MM.1S (cell line): ENCODE measurements at regions not wholly inside any gene's neighbourhood (a gene's known extent, or its start where the extent isn't known, plus 50 kb on each side); places are given as distances from the start of the nearest gene placed in this dataset.

Source experiments
- EZH2 ChIP-seq: fragments of 300-600 bp; sonication (generic); optimal IDR thresholded peaks from 2 replicates; pipeline ENCODE3; 2017; ENCODE audit warnings: low read depth, mild to moderate bottlenecking, antibody characterized with exemption, low read length, mixed read lengths
- EZH2phosphoT487 ChIP-seq: fragments of 300-600 bp; sonication (generic); IDR thresholded peaks from 2 replicates; pipeline ENCODE4 v1.6.1; 2018; ENCODE audit warnings: antibody characterized with exemption, low read length
- TF ChIP-seq, protein P1 (sequence below): fragments of 300-600 bp; sonication (generic); IDR thresholded peaks from 2 replicates; pipeline ENCODE4 v1.5.1; 2016; ENCODE audit warnings: antibody characterized with exemption, low read length, mixed read lengths

- TF ChIP-seq, protein P1, sequence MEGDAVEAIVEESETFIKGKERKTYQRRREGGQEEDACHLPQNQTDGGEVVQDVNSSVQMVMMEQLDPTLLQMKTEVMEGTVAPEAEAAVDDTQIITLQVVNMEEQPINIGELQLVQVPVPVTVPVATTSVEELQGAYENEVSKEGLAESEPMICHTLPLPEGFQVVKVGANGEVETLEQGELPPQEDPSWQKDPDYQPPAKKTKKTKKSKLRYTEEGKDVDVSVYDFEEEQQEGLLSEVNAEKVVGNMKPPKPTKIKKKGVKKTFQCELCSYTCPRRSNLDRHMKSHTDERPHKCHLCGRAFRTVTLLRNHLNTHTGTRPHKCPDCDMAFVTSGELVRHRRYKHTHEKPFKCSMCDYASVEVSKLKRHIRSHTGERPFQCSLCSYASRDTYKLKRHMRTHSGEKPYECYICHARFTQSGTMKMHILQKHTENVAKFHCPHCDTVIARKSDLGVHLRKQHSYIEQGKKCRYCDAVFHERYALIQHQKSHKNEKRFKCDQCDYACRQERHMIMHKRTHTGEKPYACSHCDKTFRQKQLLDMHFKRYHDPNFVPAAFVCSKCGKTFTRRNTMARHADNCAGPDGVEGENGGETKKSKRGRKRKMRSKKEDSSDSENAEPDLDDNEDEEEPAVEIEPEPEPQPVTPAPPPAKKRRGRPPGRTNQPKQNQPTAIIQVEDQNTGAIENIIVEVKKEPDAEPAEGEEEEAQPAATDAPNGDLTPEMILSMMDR, result no peak
- TF ChIP-seq EZH2phosphoT487 (no peak), EZH2 (no peak)
Measured at GRCh38 chr2:219829667-219830352, 202.4 kb downstream of the SLC4A3 start.
